ENCODE measurements at regions not wholly inside any gene's neighbourhood (a gene's known extent, or its start where the extent isn't known, plus 50 kb on each side); places are given as distances from the start of the nearest gene placed in this dataset.

GRCh38 chr20:46804126-46804525, 90.5 kb upstream of the EYA2 start:
- H3K79me1 ChIP-seq (ENCODE audit: low read depth in 1 of 2, low read length in 2 of 2), result no peaks in the 10 kb centered on the region
- H3K4me2 ChIP-seq (ENCODE audit: low read depth, low read length), result no peak overlapping the region
- H3K9me3 ChIP-seq (ENCODE audit: control insufficient read depth, insufficient read depth, low read length), result no peaks in the 10 kb centered on the region; the same call in 1 of the 2 replicates
- H2BK20ac ChIP-seq (ENCODE audit: low read depth, low read length), result no peak overlapping the region
- DNase-seq (no peak), ATAC-seq (ENCODE audit: low read depth) (no peak)
- H3K27me3 ChIP-seq (ENCODE audit: control insufficient read depth, insufficient read depth, low read length), result peaks cover 33% of the 10 kb centered on the region
- H3K4me3 ChIP-seq (ENCODE audit: insufficient read depth, low read depth, low read length), result no peak overlapping the region
- no peak overlapping the region for H3K14ac ChIP-seq (replicated peaks; ENCODE audit: low read depth, low read length)
- no peaks in the 10 kb centered on the region for H3K9me1 ChIP-seq (ENCODE audit: insufficient read depth, low read length)
- H3K36me3 ChIP-seq (ENCODE audit: control insufficient read depth, insufficient read depth, low read length), result no peaks in the 10 kb centered on the region
- TF ChIP-seq RAD21 (IDR thresholded peaks at IDR 0.05; ENCODE audit: low read length), result no peak
- no peak for TF ChIP-seq CEBPB (IDR thresholded peaks at IDR 0.05; ENCODE audit: low read depth, low read length)
- TF ChIP-seq USF2 (IDR thresholded peaks at IDR 0.05; ENCODE audit: low read depth, low read length), result no peak
- TF ChIP-seq, protein P1, sequence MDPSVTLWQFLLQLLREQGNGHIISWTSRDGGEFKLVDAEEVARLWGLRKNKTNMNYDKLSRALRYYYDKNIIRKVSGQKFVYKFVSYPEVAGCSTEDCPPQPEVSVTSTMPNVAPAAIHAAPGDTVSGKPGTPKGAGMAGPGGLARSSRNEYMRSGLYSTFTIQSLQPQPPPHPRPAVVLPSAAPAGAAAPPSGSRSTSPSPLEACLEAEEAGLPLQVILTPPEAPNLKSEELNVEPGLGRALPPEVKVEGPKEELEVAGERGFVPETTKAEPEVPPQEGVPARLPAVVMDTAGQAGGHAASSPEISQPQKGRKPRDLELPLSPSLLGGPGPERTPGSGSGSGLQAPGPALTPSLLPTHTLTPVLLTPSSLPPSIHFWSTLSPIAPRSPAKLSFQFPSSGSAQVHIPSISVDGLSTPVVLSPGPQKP (IDR thresholded peaks at IDR 0.05; ENCODE audit: borderline replicate concordance, low read depth, low read length), result no peak
- TF ChIP-seq, protein P2, sequence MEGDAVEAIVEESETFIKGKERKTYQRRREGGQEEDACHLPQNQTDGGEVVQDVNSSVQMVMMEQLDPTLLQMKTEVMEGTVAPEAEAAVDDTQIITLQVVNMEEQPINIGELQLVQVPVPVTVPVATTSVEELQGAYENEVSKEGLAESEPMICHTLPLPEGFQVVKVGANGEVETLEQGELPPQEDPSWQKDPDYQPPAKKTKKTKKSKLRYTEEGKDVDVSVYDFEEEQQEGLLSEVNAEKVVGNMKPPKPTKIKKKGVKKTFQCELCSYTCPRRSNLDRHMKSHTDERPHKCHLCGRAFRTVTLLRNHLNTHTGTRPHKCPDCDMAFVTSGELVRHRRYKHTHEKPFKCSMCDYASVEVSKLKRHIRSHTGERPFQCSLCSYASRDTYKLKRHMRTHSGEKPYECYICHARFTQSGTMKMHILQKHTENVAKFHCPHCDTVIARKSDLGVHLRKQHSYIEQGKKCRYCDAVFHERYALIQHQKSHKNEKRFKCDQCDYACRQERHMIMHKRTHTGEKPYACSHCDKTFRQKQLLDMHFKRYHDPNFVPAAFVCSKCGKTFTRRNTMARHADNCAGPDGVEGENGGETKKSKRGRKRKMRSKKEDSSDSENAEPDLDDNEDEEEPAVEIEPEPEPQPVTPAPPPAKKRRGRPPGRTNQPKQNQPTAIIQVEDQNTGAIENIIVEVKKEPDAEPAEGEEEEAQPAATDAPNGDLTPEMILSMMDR (conservative IDR thresholded peaks at IDR 0.05; ENCODE audit: low read depth, low read length), result no peak
- no peak for TF ChIP-seq MAZ (IDR thresholded peaks at IDR 0.05; ENCODE audit: borderline replicate concordance, low read depth, low read length)
- TF ChIP-seq NFE2L2 (IDR thresholded peaks at IDR 0.05; ENCODE audit: low read depth, low read length), result no peak
- no peak for TF ChIP-seq MAFK (IDR thresholded peaks at IDR 0.05; ENCODE audit: low read depth, low read length)
- no peak for TF ChIP-seq BHLHE40 (IDR thresholded peaks at IDR 0.05; ENCODE audit: low read depth, low read length)
- no peak for TF ChIP-seq CHD1 (IDR thresholded peaks at IDR 0.05; ENCODE audit: low read depth, low read length)
- TF ChIP-seq FOS (IDR thresholded peaks at IDR 0.05; ENCODE audit: low read depth, low read length), result no peak
- no peak for TF ChIP-seq MXI1 (IDR thresholded peaks at IDR 0.05; ENCODE audit: borderline replicate concordance, low read depth, low read length)
- TF ChIP-seq RCOR1 (IDR thresholded peaks at IDR 0.05; ENCODE audit: insufficient replicate concordance, low read length), result no peak
- TF ChIP-seq SMC3 (IDR thresholded peaks at IDR 0.05; ENCODE audit: low read depth, low read length), result no peak
- TF ChIP-seq RFX5 (IDR thresholded peaks at IDR 0.05; ENCODE audit: low read depth, low read length), result no peak
- TF ChIP-seq POLR2A (IDR thresholded peaks at IDR 0.05; ENCODE audit: low read depth, low read length), result no peak
- no peak overlapping the region for H2AK9ac ChIP-seq (replicated peaks; ENCODE audit: low read depth, low read length, poor library complexity)
- H2BK5ac ChIP-seq (ENCODE audit: low read depth, low read length, poor library complexity, severe bottlenecking), result no peak overlapping the region
- no peak overlapping the region for H3K56ac ChIP-seq (ENCODE audit: extremely low read depth, insufficient read depth, low read length)
- dilution Hi-C loops (cut with HindIII; ENCODE audit: low sequenced_read_pairs, unreplicated experiment) (no loop called here), in situ Hi-C loops (cut with MboI; ENCODE audit: low sequenced_read_pairs) (no loop called here), intact Hi-C loops (cut with micrococcal nuclease) (no loop called here)
- no peak overlapping the region for H4K8ac ChIP-seq (ENCODE audit: low read depth in 2 of 2, low read length in 2 of 2)
- no peak overlapping the region for H2AFZ ChIP-seq (replicated peaks; ENCODE audit: low read length, poor library complexity)
- no peak overlapping the region for H3K4ac ChIP-seq (ENCODE audit: low read depth, low read length)
- ChIA-PET POLR2A (ENCODE audit: unreplicated experiment) (no interaction called here), CTCF (interaction anchor here (0.6 kb wide), 1 partner anchor 913 kb away, joined by 3 read pairs; the partner anchor contains the start of gene NEURL2)
- no peaks in the 10 kb centered on the region for H3K4me1 ChIP-seq (ENCODE audit: control insufficient read depth, insufficient read depth, low read length)
- no peak overlapping the region for H4K91ac ChIP-seq (ENCODE audit: insufficient read depth, low read depth, low read length)
- no peak overlapping the region for H2AK5ac ChIP-seq (ENCODE audit: low read depth, low read length)
- no peak overlapping the region for H4K5ac ChIP-seq (ENCODE audit: low read depth, low read length)
- no peak overlapping the region for H3K27ac ChIP-seq (ENCODE audit: insufficient read depth, low read length)
- no CpG with 5 or more reads among the region's 3 CpGs for WGBS, 2 experiments (ENCODE audit: extremely low coverage in 2 of 2, insufficient read length in 1 of 2)
- H4K20me1 ChIP-seq (ENCODE audit: insufficient read depth, low read length), result no peaks in the 10 kb centered on the region
- H2BK120ac ChIP-seq (ENCODE audit: low read depth, low read length), result no peak overlapping the region
- no TSS peak for BruUV-seq (replicated peaks)
- H3K9ac ChIP-seq (ENCODE audit: low read depth, low read length), result no peak overlapping the region
- no peak overlapping the region for H3K18ac ChIP-seq (ENCODE audit: low read depth, low read length)
- H3K23ac ChIP-seq (ENCODE audit: low read depth, low read length), result no peak overlapping the region
- H2BK15ac ChIP-seq (ENCODE audit: low read depth, low read length), result no peak overlapping the region
